GM18867 (cell line): ENCODE measurements at regions not wholly inside any gene's neighbourhood (a gene's known extent, or its start where the extent isn't known, plus 50 kb on each side); places are given as distances from the start of the nearest gene placed in this dataset.

Experiments
- ATAC-seq: cut with Tn5 transposase; IDR thresholded peaks from one replicate; pipeline ENCODE4 v1.9.1; 2021; ENCODE audit warnings: mild to moderate bottlenecking, moderate library complexity; ENCODE audit not compliant: unreplicated experiment

DNA sequence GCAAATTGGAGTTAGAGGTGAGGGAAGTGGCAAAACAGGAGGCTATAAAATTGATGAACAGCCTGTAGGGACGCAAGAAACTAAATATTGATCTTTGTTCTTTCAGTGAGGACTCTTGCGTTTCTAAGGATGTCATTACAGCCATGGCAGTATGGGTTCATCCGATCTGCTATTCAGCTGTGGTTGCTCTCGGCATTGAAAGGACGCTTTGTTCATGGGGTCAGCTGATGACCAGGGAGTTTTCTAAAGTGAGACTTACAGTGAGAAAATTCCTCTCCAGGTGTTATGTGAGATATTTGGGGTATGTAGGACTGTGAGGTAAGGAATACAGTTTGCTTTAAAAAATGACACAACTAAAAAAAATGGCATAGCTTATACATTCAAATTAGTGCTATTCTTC lies 52.7 kb upstream of the PELI1 start:
- no peak for ATAC-seq

DNA sequence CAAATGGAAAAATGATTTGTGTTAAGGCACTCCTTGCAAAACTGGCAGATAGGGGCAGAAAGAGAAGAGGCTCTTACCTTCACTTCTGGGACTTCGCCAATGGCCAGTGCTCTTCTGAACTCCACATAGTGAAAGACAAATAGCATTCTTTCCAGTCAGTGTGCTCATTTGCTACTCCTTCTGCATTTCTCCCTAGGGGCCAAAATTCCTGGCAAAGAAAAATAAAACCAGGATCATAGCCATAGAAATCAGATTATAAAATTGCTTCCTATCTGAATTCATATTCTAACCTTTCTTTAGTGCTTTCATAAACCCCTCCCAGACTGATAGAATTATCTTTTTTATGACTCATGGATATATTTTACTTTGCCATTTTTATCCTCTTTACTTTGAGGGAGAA lies 56.9 kb upstream of the PELI1 start:
- ATAC-seq: no peak

DNA sequence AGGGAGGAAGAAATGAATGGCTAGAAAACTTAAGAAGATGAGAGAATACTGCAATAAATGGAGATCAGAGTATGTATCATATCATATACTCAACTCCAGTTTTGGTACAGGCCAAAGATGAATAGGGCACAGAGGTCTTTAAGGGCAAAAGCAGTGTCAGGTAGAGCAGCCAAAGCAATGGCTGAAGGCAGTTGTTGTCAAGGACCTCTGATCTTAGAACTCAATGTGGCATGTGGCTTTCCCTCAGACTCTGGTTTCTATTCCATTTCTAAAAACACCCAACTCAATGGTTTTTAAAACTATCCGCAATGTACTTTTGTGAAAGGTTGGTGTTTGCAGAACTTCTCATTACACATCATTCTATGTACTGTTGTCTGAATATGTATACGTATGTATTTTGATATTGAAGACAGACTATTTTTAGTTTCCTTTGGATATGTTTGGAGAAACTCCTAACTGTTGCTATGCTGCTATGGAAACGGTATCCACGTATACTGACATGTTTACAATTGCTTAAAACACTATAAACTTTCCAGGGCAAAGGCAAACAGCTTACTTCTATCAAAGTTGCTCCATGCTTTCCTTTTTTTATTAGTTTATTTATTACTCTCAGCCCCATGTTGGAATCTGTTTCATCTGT lies 58.1 kb upstream of the PELI1 start:
- no peak for ATAC-seq

DNA sequence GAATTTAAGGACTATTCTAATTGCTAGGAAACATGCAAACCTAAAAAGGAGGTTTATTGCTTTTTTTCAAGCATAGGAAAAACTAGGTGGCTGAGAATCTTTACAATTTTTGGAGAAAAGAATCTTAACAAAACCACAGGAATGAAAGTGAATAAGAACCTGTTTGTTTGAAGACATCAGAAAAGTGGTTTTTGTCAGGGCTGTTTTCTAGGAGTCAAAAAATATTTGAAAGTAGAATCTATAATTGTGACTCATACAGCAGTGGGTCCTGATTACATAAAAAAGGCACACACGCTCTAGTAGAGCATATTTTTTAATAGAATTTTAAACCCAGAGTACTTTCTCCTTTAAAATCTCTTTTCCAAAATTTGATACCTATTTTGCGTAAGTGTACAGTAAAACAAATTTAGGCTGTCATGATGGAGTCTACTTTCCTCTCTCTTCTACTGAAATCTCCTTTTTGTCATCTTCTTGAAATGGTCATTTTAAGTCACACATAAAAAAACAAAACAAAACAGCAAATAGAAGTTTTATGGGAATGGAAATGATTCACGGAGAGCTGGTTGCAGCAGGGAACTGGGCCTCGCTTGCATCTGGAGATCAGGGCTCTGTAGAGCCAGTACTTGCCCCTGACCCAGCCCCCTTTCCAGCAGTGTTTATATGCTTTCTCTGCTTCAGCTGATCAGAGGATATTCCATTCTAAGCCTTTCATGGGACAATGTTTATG lies 59.1 kb upstream of the PELI1 start:
- no peak for ATAC-seq

DNA sequence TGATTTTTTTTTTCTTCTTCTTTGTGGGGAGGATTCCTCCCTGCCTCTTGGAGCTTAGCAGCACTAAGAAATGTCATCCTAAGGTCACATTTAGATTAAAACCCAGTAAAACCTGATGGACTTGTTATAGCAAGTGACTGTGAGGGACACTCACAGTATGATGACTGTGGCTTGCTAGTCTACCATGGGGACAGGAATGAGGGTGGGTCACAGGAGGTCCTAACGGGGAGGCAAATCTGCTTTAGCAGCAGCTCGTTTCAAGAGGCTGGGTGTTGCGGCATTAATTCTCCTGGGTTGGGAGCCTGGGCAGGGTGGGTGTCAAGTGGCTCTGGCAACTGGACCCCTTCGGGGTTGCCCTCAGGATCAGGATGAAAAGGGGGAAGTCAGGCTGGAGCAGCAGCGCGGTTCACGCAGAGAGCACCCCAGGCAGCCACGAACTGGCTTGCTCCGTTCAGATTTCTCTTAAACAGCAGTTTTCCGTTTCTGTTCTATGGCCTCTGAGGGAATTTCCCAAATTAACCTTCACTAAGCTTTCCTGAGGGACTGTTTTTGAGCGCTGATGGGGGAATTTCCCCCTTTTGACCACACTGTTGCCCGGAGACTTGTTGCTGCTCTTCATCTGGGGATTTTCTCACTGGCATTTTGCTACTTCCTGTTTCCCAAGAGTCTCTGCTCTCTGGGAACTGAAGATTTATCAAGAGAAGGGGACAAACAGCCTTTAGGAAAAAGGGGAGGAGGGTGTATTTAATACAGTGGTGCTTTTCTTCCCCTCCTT lies 59.8 kb upstream of the PELI1 start:
- peak; percentile 56 for ATAC-seq

DNA sequence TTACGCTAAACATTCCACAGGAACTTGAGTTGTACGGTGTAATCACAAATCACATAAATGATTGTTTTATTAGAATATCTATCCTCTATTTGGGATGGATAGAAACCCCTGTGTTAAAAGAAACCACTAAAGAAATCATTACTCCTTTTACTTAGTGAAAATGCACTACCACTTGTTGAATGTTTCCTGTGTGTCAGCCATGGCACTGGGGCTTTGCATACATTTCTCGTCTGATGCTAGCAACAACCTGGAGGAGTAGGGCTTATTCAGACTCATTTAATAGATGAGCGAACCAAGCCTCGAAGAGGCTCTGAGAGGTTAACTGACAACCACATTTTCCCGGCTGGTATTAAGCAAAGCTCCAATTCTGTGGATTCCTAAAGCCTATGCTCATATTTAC lies 60.5 kb upstream of the PELI1 start:
- ATAC-seq: no peak

DNA sequence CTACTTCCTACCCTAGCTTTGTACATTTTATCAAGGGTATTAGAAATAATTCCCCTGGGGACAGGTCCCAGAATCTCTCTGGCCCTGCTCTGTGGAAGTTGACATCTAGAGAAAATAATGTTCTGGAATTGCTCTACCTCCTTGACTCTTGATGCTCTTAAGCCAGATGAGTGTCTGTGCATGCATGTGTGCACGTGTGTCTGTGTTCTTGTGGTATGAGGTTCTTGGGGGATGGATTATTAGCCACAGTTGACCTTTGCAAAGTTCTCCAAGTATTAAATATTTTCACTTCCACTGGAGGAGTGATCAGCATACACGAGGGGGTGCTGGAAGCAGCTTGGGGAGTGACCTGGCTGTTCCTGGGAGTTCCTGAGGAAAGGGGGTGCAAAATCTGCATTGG lies 61.2 kb upstream of the PELI1 start:
- no peak for ATAC-seq

DNA sequence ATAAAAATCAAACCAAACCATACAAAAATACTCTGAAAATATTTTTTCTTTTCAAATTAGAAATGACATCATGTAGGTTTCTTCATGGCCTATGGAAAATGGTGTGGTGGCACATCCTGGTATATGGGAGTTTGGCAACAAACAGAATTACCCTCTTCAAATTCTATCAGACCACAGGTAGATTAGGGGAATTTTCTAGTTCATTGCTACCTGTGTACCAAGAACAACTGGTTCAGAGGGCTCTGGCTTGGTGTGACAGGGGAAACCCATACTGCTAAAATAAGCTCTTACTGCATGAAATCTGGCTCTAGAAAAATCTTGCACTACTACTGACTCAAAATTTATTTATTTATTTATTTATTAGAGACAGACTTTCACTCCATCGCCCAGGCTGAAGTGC lies 63.4 kb upstream of the PELI1 start:
- ATAC-seq: no peak

DNA sequence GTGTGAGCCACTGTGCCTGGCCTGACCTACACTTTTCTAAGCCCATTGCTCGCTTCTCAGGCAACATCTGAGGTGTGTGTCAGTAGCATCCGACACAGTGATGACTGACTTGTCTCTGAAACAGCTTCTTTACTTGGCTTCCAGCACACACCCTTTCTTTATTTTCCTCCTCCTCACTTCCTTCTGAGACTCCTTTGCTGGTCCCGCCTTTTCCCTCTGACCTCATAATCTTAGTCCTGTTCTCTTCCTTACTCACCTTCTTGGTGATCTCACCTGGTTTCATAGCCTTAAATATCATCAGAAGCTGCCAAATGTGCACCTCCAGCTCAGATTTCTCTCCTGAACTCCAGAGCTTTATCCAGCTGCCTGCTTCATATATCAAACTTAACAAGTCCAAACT lies 66.6 kb upstream of the PELI1 start:
- no peak for ATAC-seq

DNA sequence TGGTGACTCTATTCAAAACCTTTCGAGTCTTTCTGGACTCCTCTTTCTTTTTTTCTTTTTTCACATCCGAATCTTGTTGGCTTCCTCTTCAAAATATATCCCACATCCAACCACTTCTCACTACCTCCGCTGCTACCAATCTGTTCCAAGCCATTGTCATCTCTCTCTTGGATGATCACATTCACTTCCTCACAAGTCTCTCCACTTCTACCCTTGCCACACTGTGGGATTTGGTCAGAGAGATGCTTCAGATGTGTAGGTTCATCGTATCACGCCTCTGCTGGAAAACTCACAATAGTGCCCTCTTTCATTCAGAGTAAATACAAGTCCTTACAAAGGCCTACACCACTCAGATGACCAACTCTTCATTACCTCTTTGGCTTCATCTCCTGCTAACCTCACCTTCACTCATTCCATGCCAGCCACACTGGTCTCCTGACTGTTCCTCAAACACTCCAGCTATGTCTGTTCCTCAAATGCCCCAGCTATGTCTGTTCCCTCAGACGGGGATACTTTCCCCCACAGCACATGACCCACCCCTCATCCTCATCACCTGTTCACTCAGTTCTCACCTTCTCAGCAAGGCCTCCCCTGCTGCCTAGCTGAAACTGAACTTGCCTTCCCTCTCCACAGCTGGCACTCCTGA lies 67.2 kb upstream of the PELI1 start:
- ATAC-seq: no peak

DNA sequence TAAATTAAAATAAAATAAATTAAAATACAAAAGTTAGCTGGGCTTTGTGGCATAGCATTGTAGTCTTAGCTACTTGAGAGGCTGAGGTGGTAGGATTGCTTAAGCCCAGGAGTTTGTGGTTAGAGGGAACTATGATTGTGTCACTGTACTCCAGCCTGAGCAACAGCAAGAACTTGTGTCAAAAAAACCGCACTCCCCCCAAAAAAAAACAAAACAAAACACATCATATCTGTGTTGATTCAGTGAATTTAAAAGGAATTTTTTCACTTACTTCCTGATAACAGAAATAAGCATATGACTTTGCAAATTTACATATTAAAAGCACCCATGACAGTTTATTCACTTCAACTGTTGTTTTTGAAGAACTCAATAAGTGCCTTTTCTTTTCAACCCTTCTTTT lies 68.1 kb upstream of the PELI1 start:
- ATAC-seq: no peak

DNA sequence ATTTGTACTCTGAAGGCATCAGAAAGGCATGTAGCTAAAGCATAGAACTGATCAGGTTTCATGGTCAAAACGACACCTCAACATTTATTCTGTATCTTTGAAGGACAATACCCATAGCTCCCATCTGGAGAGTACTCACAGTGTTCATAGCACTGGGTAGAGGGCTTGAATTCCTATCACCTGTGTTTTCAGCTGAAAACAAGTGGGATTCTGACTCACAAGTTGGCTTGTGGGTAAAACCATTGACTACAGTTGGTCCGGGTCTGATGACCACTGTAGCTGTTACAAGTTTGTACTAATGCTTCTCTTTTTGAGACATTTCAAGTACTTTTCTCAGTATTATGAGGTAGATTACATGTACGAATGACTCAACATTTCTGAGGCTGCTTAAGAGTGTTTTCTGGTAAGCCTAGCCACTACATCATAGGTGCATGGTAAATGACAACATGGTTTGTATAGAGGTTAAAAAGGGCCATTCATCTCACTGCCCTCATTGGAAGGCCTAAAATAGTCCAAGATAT lies 68.6 kb upstream of the PELI1 start:
- peak; percentile 34 for ATAC-seq

DNA sequence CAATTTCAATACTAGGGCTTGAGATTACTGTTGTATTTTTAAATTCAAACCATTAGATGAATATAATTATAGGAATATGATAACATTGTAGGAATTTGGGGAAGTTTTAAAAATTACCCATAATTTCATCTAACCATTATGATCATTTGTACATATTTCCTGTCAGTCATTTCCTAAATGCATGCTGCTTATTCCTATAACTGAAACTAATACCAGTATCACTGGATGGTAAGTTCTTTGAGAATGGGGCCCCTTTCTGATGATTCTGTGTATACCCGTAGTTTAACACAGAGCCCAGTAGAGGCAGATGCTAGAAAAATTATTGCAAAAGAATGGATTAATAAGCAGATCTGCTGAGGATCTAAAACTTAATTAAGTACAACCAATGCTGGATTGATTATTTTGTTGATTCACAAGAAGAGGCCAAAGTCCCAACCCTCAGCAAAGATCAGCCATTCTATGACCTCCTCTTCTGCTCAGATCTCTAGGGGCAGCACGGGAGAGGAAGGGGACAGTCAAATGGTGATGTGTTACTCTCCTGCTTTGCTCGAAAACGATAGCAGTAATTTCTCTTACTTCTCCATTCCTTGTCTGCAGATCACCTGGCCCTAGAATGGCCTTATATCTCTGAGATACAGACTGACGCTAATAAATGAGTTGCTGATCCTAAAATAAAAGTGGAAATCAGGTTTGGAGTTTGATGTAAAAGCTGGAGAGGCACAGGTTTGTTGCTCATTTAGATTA lies 69.5 kb upstream of the PELI1 start:
- ATAC-seq: peak; percentile 53

DNA sequence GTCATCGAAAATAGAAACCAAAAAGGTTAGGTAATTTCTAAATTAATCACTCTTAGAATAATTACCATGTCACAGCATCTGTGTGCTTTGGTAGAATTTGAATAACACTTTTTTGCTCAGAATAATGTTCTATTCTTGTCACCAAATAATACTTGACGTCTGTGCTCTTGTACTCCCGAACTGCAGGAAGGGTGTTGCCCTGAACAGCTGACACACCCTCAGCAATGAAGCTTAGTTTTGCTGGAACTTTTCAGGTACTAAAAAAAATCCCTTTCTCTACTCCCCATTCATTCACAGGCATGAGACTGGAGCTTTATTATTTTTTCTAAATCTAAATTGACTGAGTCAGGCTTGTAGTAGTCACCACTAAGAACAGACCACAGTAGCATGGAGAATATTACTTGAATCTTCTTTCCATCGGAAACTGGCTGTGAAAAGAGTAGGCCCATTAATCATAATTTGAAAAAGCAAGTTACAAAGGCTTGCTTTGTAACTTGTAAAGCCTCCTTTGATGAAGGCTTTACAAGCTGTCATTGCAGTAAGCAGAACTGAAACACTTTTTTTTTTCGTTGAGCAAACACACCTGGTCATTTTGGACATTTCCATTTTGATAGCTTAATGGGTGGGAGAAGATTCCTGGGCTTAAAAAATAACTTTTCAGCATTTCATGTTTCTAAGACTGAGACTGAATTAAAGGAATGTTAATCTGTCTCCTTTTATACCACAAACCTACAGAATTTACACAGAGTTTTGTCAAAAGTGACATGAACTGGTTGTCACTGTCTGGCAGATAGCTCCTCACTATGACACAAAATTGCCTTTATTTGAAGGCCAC lies 70.3 kb upstream of the PELI1 start:
- ATAC-seq: peak; percentile 63

DNA sequence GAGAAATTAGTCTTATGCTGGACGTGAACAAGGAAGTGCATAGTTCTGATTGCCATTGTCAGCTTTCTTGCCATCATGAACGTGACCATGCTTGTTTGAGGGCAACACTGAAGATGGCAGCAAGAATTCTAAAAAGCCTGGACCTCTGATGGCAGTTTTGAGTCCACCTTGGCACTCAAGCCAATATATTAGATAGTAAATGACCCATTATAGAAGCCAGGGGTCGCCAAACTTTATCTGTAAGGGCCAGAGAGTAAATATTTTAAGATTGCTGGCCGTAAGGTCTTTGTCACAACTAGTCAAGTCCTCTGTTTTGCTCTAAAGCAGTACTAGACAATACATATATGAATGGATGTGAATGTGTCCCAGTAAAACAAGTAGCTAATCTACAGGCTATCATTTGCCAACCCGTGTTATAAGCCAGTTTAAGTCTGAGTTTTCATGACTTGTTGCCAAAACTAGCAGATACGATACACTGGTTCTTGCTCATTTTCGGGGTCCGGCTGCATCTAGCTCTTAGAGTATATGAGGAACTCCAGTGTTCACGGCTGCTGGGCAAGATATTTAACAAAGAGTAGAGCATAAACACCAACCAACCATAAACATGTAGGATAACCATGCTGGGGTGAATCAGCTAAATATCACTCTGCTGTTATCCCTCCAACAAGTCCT lies 73.1 kb upstream of the PELI1 start:
- ATAC-seq: no peak

DNA sequence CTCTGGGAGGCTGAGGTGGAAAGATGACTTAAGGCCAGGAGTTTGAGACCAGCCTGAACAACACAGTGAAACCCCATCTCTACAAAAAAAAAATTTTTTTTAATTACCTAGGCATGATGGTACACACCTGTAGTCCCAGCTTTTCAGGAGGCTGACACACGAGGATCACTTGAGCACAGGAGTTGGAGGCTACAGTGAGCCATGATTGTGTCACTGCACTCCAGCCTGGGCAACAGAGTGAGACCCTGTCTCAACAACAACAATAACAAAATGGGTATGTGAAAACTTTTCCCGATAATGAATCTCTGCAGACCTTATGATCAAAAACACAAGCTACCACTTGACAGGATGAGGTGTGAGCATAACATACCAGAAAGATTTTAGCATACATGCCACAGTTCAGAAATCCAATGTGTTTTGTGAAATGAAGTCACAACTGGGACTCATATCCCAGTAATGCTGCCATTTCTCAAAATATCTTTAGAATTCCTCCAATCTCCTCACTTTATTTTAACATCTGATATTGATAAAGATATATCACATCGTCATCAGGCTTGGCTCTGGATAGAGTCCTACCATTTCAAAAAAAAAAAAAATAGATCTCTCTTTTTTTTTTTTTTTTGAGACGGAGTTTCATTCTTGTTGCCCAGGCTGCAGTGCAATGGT lies 74.0 kb upstream of the PELI1 start:
- ATAC-seq: no peak

DNA sequence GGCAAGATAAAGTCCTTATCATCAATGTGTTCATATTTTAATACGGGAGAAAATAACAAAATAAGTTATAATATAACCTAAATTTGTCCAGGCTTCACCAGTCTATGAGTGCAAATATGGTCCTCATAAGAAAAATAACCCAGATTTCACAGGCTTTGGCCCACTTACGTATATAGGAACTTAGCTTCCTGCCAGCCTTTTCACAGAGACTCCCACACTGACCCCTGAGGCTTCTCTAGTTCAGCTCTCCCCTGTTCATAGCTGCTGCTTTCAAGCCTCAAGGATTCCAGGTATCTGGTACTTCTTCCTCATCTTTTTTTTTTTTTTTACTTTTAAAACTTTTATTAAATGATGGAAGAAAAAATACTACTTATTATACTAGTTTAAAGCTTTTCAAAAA lies 74.9 kb upstream of the PELI1 start:
- ATAC-seq: no peak

DNA sequence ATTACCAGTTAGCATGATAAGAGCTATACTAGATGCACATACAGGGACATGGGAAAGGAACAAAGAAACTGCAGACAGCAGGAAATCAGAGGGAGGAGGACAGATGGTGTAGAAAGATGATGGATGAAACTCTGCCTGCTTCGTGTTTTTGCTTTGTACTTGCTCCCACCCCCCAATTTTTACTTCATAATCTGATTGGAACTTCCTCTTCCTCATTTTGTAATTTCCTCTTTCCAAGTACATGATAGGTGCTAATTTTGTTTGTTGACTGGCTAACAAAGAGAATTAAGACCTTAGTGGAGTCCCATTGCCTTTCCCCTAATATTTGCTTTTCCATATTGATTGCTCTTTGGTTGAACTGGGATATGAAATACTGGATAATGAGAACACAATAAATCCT lies 76.0 kb upstream of the PELI1 start:
- no peak for ATAC-seq
